Globus pallidus (tissue), 1 donor: ENCODE measurements at regions not wholly inside any gene's neighbourhood (a gene's known extent, or its start where the extent isn't known, plus 50 kb on each side); places are given as distances from the start of the nearest gene placed in this dataset.
"Not testable (repeated sequence)": the region's sequence is repeated elsewhere in the genome, so short reads cannot be mapped to it uniquely, and the experiment has no call there.

ENCODE experiments used
- DNase-seq: peaks from one replicate; pipeline ENCODE4 v3.0.0-alpha.2; 2015; ENCODE audit warnings: low spot score

DNA sequence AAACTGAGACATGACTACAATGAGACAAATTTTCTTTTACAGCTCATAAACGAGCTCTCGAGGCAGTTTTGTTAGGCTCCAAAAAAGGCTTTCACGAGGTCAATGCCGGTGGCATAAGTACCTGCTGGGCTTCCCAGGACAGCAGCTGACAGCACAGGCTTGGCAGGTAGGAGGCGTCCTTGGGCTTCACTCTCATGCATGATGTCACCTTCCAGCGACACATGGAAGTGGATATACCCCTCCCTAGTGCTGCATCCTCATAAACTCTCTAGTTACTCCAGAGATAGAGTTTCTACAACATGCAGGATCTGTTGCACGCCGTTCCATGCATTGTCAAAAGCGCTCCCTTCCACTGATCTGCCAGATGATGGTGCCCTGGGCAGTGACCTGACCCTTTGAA is 112.5 kb upstream of the PAXBP1 start:
- no peak for DNase-seq

DNA sequence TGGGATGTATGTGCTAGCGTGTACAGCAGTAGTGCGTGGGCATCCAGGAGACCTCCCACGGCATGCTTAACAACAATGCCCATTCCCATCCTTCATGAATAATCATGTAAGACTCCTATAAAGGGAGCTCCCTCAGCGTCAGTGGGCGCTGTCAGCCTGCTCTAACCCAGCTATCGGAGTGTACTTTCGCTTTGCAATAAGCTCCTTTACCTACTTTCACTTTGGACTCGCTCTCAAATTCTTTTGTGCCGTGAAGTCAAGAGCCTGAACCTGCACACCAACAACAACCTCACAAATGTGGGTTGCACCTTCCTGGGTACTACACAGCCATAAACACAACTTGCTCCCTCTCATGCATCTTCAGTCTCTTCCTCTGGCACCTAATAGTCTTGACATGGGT is 114.8 kb upstream of the PAXBP1 start:
- no peak for DNase-seq

DNA sequence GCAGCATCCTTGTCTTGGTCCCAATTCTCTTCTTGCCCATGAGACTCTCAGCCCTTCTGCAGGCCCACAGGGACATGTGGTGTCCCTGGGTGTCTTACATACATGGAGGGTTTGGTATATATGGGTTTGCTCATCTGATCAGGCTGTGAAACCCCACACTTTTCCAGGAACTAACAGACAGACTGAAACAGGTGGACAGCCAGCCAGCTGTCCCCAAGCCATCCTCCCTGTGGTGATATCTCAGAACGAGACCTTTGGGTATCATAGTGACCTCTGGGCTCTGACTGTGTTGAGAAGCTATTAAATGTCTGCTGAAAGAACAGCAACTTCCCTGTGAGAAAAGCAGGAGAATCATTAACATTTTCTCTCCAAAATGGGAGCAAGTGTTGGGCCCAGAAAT is 115.5 kb upstream of the PAXBP1 start:
- DNase-seq: no peak

DNA sequence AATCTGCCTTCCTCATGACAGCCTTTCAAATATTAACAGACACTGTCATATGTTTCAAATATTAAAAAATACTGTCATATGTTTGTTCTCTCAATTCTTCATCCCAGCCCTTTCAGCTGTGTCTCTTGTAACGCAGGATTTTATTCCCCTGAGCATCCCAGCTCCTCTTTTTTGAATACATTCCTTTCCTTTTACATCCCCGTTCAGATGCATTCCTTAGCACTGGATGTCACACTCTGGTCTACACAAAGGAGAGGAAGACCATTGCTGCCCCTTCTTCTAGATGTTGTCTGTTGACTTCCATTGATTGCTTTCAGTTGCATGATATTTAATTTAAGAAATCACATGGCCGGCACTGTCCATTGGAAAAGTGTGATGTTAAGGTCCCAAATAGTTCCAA is 117.4 kb upstream of the PAXBP1 start:
- no peak for DNase-seq

DNA sequence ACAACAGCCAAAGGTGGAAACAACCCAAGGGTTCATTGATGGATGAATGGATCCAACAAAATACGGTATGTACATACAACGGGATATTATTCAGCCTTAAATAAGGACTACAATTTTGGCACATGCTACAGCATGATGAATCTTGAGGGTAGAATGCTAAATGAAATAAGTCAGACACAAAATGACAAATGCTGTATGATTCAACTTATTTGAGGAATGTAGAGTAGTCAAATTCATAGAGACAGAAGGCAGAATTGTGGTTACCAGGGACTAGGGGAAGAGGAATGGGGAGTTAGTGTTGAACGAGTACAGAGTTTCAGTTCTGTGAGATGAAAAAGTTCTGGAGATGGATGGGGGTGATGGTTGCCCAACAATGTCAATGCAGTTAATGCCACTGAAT is 118.0 kb upstream of the PAXBP1 start:
- DNase-seq: no peak

DNA sequence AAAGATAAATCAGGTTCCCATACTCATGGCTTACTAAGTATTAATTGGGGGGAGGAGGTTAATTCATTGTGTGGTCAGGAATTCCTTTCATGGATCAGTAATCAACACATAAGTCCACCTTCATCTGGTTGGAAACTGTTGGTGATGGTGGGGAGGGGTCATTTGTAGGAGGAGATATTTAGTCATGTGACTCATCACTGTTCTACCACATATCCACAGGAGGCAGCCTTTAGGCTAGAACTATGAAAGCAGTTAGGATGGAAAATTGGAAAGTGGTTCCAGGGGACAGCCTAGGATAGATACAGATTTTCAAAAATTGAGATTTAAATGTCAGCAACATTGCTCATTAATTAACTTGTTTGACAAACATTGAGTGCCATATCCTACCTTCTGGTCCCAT is 122.8 kb upstream of the PAXBP1 start:
- no peak for DNase-seq

DNA sequence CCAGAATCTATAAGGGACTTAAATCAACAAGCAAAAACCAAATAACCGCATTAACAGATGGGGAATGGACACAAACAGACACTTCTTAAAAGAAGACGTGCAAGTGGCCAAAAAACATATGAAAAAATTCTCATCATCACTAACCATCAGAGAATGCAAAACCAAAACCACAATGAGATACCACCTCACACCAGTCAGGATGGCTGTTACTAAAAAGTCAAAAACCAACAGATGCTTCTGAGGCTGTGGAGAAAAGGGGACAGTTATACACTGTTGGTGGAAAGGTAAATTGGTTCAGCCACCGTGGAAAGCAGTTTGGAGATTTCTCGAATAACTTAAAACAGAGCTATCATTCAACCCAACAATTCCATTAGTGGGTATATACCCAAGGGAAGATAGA is 124.9 kb upstream of the OLIG2 start:
- no peak for DNase-seq

DNA sequence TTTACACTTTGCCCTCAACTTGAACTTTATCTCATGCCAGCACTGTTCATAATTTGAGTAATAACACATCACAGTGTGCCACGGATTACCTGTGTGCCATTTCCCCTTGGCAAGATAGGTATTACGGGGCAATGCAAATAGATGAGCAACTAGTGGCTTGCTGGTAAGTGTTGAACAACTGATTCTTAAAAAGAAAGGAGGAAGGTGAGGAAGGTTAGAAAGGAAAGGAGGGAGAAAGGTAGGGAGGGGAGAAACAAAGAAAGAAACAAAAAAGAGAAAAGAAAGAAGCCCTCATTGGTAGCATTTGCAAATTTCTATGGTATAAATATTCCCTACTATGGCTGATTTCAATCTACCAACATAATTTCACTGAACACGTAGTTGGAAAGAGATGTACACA is 118.2 kb upstream of the OLIG2 start:
- DNase-seq: no peak

DNA sequence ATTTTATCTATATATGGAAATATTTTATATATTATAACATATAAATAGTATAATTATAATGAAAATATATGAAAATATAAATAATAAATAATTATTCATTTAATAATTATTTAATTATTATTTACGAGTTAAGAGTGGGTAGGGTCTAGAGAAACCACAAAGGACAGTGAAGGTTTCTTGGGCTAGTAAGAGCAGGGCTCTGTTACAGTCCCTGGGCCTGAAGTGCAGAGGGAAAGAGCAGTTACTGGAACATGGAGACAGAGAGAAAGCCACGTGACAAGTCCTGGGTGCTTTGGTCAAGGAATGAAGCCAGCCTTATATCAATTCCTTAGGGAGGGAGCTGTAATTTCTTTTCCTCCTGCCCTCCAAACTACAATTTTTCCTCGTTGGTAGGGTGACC is 117.2 kb upstream of the OLIG2 start:
- no peak for DNase-seq

DNA sequence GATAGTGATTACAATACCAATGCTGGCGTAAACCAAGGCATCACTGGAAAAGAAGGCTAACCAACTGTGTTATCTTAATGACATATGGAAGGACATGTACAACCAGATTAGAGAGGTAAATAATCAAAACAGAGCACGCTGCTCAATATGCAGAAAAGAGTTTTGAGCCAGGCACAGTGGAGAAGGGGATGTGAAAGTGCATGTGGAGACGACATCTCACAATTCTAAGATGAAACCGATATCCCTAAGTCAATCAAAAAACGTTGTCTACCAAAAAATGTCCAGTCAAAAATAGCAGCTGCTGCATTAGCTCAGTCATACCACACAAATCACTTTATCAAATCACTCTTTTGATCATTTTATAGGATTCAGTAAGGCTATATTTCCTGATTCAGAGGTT is 116.3 kb upstream of the OLIG2 start:
- no peak for DNase-seq

DNA sequence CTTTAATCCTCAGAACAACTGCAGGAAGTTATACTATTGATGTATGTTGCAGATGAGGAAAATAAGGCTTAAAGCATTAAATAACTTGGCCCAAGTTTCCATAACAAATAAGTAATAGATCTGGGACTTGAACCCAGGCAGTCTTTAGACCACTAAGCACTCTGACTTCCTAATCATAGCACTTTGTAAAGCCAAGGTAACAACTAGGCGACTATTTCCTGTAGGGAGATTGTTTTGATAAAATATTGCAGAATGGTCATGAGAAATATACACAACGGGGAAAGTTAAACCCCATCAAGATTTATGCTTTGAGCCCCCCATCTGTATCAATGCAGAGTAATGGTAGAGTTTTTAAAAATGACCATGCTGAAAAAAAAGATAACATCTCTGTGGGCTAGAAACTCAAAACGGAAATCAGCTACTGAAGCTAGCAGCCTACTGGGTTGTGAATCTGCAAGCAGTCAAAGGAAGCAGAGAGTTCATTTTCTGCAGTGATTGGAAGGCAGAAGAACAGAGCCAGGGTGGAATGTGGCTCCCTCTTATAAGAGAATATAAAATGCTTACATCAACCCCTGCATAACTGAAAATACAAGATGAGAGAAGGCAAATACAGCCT is 111.2 kb upstream of the OLIG2 start:
- no peak for DNase-seq

DNA sequence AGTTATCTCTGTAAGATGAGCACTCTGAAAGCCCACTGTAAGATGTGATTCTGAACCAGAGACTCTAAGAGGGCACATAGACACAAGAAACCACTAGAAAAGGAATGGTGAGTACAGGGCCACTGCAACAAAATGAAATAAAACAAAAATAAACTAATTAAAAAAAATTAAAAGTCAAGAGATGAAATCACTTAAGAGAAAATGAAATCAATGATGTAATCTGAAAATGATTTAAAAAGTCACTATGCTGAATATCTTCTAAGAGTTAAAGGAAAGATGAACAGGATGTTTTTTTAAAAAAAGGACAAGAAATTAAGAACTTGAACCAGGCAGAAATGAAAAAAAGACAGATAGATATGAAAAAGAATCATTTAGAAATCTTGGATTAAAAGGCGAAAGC is 110.6 kb upstream of the OLIG2 start:
- no peak for DNase-seq

DNA sequence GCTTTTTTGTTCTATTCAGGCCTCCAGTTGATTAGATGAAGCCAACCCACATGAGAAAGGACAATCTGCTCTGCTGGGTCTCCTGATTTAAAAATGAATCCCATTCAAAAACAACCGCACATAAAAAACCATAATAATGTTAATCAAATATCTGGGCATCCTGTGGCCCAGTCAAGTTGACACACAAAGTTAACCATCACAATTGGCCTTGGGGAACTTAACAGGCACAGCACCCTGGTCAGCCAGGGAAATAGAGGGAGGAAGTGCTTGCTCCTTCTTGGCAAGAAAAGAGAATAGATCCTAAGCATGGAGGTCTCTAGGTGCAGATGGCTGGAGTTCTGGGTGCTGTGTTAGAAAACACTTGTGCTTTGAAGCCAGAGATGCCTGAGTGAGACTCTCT is 109.6 kb upstream of the OLIG2 start:
- DNase-seq: no peak

DNA sequence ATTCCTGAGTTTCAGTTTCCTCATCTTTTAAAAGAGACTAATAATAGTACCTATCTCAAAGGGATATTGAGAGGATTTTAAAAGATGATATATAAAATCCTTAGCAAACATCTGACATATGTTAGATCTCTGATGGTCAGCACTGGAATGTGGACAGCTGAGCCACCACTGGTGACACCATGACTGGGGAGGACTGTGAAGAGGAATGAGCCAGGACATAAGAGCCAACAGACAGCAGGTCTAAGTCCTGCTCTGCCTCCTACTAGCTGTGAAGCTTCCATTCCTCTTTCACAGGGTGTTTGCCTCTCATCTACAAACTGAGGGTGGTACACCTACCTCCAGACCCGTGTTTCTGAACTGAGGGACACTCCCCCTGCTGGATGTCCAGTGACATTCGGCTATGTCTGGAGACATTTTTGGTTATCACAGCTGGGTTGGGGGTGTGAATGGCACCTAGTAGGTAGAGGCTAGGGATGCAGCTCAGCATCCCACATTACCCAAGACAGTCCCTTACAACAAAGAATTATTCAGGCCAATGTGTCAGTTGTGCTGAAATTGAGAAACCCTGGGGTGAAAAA is 109.1 kb upstream of the OLIG2 start:
- DNase-seq: no peak

DNA sequence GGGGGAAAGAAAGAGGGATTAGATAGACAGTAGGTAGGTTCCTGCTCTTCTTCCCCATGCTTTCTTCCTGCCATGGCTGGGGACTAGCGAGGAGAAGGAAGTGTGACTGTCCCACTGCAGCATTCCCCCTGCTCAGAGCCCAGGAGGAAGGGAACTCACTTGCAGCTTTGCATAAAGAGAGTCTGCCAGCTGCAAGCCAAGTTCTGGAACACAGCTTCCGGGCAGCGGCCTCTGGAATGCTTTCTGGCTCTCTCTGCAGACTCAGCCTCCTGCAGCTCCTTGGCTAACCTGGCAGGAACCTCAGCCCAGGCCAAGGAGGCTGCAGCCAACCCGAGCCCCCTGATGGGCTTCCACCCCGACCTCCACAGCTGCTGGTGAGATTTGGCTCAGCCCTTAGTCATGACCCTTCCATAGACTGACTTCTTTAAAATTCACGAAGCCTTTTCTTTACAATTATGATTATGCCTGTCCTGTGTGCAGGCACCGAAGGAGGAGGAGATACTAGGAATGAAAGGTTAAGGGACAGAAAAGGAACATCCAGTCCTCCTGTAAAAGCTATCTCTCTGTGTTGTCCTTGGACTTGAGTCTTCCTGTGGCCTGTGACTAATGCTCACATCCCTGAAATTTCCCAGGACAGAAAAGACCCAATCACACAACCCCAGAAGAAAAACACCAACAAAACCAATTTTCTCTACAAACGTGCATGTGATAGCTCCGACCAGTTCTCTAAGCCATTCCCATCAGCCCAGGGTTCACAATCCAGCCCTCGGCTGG is 108.2 kb upstream of the OLIG2 start:
- DNase-seq: no peak

DNA sequence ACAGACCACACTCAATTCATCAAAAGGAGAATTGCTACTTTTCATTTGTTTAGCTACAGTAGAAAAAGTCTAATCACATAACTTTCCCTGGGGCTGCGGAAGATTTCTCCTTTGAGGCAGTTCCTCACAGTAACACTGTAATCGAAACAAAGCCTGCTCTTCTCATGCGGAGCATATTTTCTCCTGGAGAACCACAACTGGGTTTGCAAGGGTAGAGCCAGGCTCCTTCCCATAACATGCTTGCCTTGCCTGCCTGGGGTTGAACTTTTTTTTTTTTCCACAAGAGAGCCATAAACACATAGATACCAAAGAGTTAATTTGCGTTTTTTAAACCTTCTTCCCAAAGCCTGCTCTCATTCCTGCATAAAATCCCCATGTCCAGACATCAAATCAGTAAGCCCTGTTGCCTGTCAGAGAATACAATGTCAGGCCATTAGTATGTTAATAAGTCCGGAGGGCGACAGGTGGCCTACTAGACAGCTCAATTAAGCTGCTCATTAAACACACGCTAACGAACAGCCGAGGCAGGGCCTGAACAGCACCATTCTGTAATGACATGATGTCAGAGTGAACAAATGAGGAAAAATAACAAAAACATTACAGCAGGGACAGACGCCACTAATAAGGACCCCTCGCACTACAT is 107.1 kb upstream of the OLIG2 start:
- no peak for DNase-seq

DNA sequence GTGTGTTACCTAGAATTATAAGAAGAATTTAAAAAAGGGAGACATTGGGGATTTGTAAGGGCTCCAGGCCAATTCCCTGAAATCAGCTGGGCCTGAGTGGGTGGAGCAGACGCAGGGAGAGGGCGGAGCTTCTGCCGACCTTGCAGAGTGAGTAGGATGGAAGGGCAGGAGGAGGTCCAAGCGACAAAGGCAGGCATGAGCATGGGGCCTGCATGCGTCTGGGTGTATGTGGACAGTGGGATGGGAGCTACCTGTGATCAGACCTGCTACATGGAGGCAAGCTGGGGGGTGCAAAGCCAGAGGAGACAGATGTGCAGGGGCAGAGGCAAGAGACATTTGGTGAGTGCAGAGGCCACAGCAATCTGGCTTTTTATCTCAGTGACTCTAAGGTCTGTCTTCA is 105.3 kb upstream of the OLIG2 start:
- DNase-seq: no peak

DNA sequence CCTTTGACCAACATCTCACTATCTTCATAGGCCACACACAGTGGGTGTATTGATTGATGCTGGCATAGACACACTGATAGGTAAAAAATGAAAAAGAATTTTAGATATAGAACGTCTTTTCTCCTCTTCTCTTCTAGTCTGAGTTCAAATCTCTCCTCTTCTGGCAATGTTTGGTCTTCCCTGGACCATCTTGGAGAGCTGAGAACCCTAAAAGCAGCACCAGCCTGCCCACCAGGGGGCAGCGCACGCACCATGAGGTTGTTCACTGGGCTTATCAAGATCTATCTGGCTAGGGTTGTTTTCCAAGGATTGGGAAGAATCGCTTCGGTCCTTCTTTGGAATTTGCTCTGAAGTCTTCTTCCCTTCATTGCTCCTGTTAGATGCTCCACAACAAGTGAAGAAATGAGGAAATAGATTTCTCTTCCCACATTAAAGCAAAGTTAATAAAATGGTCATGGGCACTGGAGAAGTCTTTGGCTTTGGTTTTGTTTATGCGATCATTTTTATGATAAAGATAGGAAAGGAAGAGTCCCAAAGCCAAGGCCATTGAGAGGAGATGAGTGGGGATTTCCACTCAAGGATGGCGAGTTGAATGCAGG is 104.0 kb upstream of the OLIG2 start:
- no peak for DNase-seq

DNA sequence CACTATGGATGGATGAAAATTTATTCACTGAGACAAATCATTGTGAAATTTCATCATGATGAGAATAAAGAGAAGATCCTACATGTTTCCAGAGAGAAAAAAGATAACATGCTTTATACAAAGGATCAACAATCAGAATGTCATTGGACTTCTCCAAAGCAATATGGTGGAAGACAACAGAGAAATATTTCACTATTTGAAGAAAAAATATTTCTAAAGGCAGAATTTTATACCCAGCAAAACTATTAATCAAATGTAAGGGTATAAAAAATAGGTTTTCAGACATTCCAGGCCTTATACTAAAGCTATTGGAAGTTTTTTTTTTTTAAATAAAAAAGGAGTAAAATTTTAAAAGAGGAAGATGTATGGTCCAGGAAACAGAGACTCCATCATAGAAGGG is 100.6 kb upstream of the OLIG2 start:
- no peak for DNase-seq

DNA sequence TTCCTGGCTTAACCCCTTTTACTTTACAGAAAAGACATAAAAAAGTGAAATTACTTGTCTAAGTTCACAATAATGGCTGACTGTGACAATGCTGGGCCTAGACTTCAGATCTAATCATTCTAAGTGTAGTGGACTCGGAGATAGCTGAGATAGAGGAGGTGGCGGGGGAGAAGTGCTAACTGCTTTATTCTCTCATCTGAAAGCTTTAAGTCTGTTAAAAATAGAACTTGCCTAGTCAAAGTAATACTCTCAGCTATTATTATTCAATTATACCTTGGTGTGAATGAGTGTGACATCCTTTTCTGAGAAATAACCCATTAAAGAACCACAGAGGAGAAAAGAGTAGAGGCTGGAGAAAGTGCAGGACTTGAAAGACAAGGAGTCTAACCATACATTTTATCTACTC is 96.1 kb upstream of the OLIG2 start:
- no peak for DNase-seq

DNA sequence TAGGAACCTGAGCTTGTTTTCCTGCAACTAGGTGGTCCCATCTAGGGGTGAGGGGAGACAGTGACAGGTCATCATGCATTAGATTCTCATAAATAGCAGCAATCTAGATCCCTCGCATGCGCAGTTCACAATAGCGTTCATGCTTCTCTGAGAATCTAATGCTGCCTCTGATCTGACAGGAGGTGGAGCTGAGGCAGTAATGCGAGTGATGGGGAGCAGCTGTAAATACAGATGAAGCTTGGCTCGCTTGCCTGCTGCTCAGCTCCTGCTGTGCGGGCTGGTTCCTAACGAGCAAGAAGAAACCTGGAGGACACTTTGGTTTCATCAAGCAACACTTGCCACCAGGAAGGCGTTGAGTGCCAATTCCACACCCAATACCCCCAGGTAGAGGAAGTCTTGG is 95.1 kb upstream of the OLIG2 start:
- no peak for DNase-seq

DNA sequence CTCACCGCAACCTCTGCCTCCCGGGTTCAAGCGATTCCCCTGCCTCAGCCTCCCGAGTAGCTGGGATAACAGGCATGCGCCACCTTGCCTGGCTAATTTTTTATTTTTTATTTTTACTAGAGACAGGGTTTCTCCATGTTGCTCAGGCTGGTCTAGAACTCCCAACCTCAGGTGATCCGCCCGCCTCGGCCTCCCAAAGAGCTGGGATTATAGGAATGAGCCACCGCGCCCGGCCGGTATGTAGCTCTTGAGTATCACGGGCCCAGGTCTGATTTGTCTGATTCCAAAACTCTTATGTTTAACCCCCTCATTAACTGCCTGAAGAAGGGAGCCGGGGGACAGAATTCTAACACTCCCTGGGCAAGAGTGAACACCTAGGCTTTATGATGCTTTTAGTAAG is 91.7 kb upstream of the OLIG2 start:
- not testable (repeated sequence) for DNase-seq

DNA sequence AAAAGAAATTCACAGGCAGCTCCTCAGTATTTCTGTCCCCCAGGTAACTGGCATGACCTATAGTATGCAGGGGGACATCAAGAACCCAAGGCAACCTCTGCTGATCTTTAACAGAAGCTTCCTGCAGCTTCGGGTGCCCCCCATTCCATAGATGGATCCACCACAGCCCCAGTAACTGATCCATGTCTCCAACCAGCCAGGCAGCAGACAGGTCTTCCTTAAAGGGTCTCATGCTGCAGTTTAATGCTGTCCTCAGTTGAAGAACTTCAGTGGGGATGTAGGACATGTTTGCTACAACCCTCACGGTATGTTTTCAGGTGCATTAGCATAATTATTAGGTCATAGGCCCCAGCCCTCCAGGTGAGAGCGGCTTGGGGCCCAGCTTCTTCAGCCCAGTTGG is 90.9 kb upstream of the OLIG2 start:
- no peak for DNase-seq
